Stimulated activated CD8-positive, alpha-beta memory T cell treated with anti-CD3 and anti-CD28 coated beads, Interleukin-15, amount 100 ng/mL, for 48 hours (primary cell): ENCODE measurements at regions not wholly inside any gene's neighbourhood (a gene's known extent, or its start where the extent isn't known, plus 50 kb on each side); places are given as distances from the start of the nearest gene placed in this dataset.

ENCODE experiments used
- DNase-seq, 2 donors: peaks; one replicate each; pipeline ENCODE4 v3.0.0-alpha.2; 2020; ENCODE audit warnings: low read depth in 2 of 2

DNA sequence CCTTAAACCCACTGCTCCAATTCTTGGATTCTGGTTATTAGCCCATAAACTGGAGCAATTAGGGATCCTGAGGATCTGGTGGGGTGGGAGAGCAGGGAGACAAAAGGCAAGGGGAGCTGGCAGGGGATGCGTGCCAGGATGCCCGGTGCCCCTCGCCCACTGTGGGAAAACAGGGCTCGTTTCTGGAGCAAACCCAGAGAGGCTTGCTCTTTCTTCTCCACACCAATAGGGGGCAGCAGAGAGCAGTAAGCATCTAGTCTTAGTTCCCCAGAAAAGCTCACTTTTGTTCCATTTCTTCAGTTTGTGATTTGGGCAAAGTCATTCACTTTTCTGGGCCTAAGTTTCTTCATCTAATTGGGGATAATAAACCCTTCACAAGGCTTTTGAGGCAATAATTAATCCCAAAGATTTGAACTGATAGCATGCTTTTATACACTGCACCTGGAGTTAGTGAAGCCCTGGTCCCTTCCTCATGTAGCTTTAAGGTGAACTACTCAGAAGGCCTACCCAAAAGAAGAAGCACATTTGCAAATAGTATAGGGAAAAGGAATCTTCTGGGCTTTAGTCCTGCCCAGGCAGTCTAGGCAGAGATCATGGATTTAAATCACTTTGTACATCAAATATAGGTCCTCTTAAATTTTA, 160.6 kb upstream of the USP24 start:
- peak in 1 of 2 donors; percentile 3 for DNase-seq

DNA sequence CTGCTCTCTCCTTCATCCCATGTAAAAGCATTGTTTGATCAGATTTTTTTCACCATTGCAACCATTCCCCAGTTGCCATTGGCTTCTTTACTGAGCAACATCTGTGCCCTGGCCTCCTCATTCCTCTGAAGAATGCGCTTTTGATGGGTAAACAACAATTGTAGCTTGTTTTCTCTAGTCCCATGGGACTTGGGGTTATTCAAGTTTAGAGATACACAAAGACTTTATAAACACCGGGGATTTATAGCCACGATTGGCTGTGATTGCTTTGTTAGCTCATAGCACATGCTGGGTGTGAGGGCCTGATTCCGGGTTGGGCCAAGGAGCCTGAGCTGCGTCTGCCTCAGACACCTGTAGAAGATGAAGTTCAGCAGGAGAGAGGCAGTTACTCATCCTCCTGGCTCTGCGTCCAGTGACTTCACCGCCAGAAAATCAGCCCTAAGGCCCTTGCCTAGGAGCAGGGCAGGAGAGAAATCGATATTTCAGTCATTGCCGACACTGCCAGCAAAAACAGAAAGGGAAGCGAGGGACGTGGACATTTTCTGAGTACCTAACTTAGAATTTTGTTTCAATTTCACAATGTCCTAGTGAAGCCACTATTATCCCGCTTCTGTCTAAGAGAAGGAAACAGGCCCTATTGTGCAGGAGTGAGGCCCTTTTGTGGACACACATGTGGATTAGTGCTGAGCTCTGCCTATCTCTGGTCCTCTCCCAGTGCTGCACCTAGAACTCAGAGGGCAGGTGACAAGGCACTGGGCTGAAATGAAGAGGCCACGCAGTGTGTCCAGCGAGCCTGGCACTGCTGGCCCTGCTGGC, 159.8 kb upstream of the USP24 start:
- no peak for DNase-seq

GRCh38 chr1:55374216-55374615, 159.1 kb upstream of the USP24 start:
- no peak for DNase-seq

GRCh38 chr1:55369474-55369873, 154.3 kb upstream of the USP24 start:
- DNase-seq: no peak

DNA sequence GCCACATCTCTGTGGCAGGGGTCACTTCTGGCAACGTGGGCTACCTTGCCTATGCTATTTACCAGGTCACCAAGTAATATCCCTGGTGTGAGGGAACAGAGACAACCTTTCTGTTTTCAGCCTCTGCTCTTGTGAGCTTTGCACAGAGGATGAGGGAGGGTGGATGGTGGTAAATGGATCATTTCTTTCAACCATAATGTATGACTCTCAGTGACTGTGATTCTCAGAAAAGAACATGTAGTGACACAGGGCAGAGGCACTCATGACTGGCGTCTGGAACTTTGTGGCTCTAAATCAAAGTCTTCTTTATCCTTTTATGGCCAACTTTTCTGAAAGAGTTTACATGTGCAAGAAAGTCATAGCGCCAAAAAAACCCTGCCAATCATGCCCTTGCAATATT, 153.5 kb upstream of the USP24 start:
- no peak for DNase-seq

DNA sequence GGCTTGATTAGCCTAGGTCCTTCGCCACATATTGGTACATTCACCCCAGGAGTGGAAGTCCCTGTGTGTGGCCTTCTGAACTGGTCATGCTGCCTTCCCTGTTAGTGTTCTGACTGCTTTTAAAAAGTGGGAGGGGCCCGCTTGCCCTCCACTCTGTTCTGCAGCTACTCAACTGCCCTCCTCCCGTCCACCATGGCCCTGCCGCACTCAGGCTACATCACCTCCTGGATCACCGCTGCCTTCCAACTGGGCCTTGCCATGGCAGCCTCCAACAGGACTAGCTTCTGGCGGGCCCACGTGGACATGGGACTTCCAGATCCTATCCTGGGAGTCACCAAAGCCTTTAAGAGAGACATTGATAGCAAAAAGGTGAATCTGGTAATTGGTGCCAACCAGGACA, 152.1 kb upstream of the USP24 start:
- DNase-seq: no peak

DNA sequence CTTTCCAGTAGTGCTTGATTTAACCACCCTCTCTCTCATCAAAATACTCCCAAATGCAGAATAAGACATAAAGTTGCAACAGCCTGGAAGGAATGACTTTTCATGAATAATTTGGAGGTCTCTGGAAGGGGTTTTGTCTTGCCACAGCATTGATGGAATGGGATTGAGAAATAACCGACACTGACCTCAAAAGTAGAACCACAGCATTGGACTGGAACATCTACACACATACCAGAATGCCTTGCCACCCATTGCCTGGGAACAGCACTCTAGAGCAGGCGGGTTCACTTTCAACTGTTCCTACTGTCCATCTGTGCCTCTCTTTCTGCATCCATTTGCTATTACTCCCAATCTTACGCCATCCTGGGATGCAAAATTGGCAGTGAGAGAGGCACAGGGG, 149.1 kb upstream of the USP24 start:
- DNase-seq: no peak

- DNase-seq: no peak
Measured at GRCh38 chr1:55363268-55363667, 148.1 kb upstream of the USP24 start.

DNA sequence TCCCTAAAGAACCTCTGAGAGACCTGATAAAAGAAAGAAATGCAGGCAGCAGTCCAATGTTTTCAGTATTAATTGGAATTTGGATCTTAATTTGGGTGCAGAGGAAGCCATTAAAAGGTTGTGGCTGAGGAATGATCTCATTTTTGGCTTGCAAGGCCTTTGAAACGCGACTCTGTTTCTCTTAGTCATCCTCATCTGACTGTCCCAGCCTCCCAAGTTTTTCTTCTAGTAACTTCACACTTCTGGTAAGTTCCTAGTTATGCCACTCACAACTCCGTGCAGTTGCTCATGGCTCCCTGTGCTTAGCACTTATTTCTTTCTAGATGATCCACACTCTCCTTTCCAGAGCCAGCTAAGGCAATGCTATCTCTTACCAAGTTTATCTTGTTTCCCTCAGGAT, 147.4 kb upstream of the USP24 start:
- no peak for DNase-seq

GRCh38 chr1:55359611-55360010, 144.4 kb upstream of the USP24 start:
- DNase-seq: no peak

DNA sequence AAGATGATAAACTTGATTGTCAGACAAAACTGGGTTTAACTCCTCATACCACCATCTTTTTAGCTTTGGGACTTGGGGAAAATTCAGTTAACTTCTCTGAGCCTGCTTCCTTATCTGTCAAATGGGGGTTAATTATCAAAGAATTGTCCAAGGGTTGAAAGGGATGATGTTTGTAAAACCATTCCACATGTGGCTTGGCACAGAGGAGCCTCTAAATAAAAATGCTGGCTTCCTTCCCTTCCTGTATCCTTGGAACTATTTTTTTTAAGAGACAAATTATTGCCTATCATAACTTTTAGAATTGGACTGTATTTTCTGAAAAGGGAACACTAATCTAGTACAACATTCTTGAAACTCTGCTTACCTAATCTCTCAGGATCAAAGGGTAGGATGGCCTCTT, 143.4 kb upstream of the USP24 start:
- DNase-seq: no peak

GRCh38 chr1:55355549-55355948, 140.4 kb upstream of the USP24 start:
- no peak for DNase-seq

DNA sequence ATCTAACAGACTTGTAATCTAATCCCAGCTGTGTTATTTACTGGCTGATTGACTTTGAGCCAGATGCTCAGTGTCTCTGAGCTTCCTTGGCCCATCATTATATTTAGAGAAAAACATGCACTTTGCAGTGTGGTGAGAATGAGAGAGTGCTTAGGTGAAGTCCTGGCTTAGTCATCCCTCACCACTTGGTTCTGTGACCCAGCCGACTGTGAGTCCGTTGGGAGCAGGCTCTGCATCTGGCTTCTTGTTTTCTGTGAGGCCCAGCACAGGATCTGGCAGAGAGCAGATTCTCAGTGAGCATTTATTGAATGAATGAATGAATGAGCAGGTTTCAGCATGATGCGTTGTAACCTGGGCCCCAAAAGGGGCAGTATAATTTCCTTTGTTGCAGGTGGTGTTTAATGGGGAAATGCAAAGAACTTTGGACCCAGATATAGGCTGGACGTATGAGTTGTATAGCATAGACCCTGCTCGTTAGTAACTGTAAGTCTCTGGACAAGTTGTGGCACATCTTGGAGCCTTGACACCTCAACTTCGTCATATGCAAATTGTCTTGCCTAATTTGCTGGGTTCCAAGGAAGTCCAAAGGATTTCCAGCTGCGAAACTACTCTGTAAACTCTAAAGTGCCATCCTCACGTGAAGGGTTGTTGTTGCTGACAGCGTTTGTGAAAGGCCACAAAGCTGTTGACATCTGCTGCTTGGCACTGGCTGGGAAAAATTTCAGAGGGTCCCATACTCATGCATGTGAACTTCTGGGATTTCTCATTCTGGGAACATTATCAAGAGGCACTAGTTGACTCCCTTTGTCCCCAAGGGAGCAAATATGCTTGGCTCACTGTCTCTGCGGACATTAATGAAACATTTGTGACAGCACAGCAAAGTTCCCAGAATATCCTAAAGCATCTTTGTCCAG, 138.8 kb upstream of the USP24 start:
- no peak for DNase-seq

GRCh38 chr1:55352811-55353180, 137.6 kb upstream of the USP24 start:
- DNase-seq: no peak

GRCh38 chr1:55352080-55352810, 137.1 kb upstream of the USP24 start:
- DNase-seq: no peak

DNA sequence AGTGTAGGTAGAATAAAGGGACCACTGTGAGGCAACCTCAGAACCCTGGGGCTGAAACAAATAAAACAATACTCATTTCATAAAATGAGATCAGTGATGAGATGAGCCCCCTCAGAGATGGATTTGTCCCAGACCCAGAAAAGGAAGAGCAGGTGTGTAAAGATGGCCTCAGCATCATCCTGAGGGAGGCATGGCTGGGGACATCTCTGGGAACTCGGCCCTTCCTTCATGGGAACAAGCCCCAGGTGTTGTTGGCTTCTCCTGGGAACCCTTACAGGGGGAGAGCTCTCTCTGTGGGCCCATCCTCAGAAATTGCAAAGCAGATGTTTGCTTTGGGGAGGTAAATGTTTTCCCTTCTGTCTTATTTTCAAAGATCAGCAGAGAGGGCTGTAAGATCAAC, 133.2 kb upstream of the USP24 start:
- DNase-seq: no peak

GRCh38 chr1:55347866-55348265, 132.7 kb upstream of the USP24 start:
- DNase-seq: no peak

DNA sequence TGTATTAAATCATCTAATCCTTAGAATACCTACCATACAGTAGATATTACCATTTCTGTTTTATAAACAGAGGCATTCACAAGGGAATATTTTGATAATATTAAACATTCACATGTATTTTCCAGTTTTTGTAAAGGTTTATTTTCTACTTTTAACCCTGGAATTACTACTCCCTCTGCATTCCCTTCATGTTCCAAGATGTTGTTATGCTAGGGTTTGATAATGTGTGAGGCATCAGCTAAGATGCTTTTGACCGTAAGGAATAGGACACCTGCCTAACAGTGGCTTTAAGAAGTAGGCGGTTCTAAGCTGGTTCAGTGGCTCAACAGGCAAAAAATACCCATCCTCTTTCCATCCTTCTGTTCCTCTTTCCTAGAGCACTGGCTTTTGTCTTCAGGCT, 131.9 kb upstream of the USP24 start:
- no peak for DNase-seq

GRCh38 chr1:55346586-55346985, 131.4 kb upstream of the USP24 start:
- no peak for DNase-seq

DNA sequence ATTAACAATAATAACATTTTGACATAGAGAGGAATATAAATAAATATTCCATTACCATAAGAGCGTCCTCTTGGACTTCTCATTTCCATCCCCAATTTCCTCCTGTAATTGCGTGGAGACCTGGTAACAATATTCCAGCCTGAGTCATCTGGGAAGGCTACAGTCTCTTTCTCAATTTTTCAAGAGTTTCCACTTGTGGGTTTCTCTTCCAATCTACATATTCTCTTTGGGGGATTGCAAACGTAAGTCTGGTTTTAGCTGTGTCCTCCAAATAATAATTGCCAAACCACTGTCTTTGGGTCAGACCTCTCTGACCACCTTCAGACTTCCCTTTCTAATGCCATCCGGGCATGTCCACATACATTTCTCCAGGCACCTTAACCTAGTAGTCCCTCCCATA, 124.5 kb upstream of the USP24 start:
- no peak for DNase-seq

- DNase-seq: no peak
Measured at GRCh38 chr1:55338448-55338820, 123.3 kb upstream of the USP24 start.
